ENCODE measurements at regions not wholly inside any gene's neighbourhood (a gene's known extent, or its start where the extent isn't known, plus 50 kb on each side); places are given as distances from the start of the nearest gene placed in this dataset.
"Not testable (repeated sequence)": the region's sequence is repeated elsewhere in the genome, so short reads cannot be mapped to it uniquely, and the experiment has no call there.

GRCh38 chr5:17112091-17112716, 105.2 kb upstream of the BASP1 start:
- TF ChIP-seq CTCF, POLR2AphosphoS5 (IDR thresholded peaks at IDR 0.05): not testable (repeated sequence)

Measured in prostate gland (tissue), 2 donors.